H1 (cell line): ENCODE measurements at regions not wholly inside any gene's neighbourhood (a gene's known extent, or its start where the extent isn't known, plus 50 kb on each side); places are given as distances from the start of the nearest gene placed in this dataset.

ENCODE experiments used
- CBX5 ChIP-seq: fragments of 300-800, 300-1000 bp; sonication (generic); IDR thresholded peaks from 2 replicates; pipeline ENCODE4 v1.7.1; 2016; ENCODE audit warnings: antibody characterized with exemption, low read length, low read depth
- CBX8 ChIP-seq: fragments of 300-800, 300-1000 bp; sonication (generic); IDR thresholded peaks from 2 replicates; pipeline ENCODE4 v1.7.1; 2016; ENCODE audit warnings: low read depth, low read length, borderline replicate concordance
- CEBPB ChIP-seq: IDR thresholded peaks from 2 replicates; pipeline ENCODE4 v1.6.1; 2012; ENCODE audit warnings: low read depth, low read length
- CTBP2 ChIP-seq: IDR thresholded peaks from 2 replicates; pipeline ENCODE4 v1.7.0; 2011; ENCODE audit warnings: borderline replicate concordance, mild to moderate bottlenecking, moderate library complexity, mixed read lengths, low read length; ENCODE audit not compliant: insufficient read depth, insufficient read length
- EGR1 ChIP-seq: IDR thresholded peaks from 2 replicates; pipeline ENCODE4 v1.6.1; 2011; ENCODE audit warnings: low read depth, low read length, borderline replicate concordance
- EP300 ChIP-seq, 2 experiments: IDR thresholded peaks; 1 replicate in 1 of 2; 2 replicates in 1 of 2; pipeline ENCODE4 v1.6.1; 2011 to 2012; ENCODE audit warnings: low read depth in 2 of 2, low read length in 2 of 2, mild to moderate bottlenecking in 2 of 2, borderline replicate concordance in 1 of 2, inconsistent platforms in 1 of 2, moderate library complexity in 1 of 2
- GTF2F1 ChIP-seq: IDR thresholded peaks from 2 replicates; pipeline ENCODE4 v1.6.1; 2012; ENCODE audit warnings: low read depth, low read length, improper control_type of control experiment, borderline replicate concordance
- KDM4A ChIP-seq: IDR thresholded peaks from one replicate; pipeline ENCODE4 v1.7.1; 2012; ENCODE audit warnings: low read depth, mild to moderate bottlenecking, moderate library complexity, low read length, inconsistent platforms; ENCODE audit not compliant: severe bottlenecking
- KDM5A ChIP-seq: fragments of 200-600 bp; IDR thresholded peaks from 2 replicates; pipeline ENCODE4 v1.7.1; 2012; ENCODE audit warnings: mild to moderate bottlenecking, low read length, inconsistent platforms, mixed read lengths
- POLR2A ChIP-seq, 2 experiments: IDR thresholded peaks; 1 replicate in 1 of 2; 2 replicates in 1 of 2; pipeline ENCODE4 v1.6.1; 2011; ENCODE audit warnings: low read depth in 2 of 2, low read length in 2 of 2, mild to moderate bottlenecking in 2 of 2; ENCODE audit errors: control extremely low read depth in 1 of 2
- RXRA ChIP-seq: IDR thresholded peaks from 2 replicates; pipeline ENCODE4 v1.6.1; 2011; ENCODE audit warnings: low read depth, mild to moderate bottlenecking, low read length, moderate library complexity; ENCODE audit not compliant: insufficient read depth
- SAP30 ChIP-seq: fragments of 300-600 bp; sonication (generic); IDR thresholded peaks from 2 replicates; pipeline ENCODE4 v1.7.1; 2012; ENCODE audit warnings: low read length, moderate library complexity, mild to moderate bottlenecking, inconsistent platforms; ENCODE audit not compliant: insufficient read depth, insufficient replicate concordance
- SIN3A ChIP-seq, 2 experiments: IDR thresholded peaks in 1 of 2; conservative IDR thresholded peaks in 1 of 2; 2 replicates each; pipeline ENCODE4 v1.6.1; 2011 to 2012; ENCODE audit warnings: low read length in 2 of 2, improper control_type of control experiment in 1 of 2, low read depth in 1 of 2, mild to moderate bottlenecking in 1 of 2
- SIRT6 ChIP-seq: IDR thresholded peaks from one replicate; pipeline ENCODE4 v1.7.1; 2012; ENCODE audit warnings: low read length, inconsistent platforms
- SIX5 ChIP-seq: IDR thresholded peaks from 2 replicates; pipeline ENCODE4 v1.6.1; 2011; ENCODE audit warnings: mild to moderate bottlenecking, low read depth, low read length
- TCF12 ChIP-seq: IDR thresholded peaks from 2 replicates; pipeline ENCODE4 v1.6.1; 2011; ENCODE audit warnings: low read depth, mild to moderate bottlenecking, low read length
- ZNF274 ChIP-seq: IDR thresholded peaks from 2 replicates; pipeline ENCODE4 v1.7.0; 2012; ENCODE audit warnings: low read length, borderline replicate concordance; ENCODE audit errors: extremely low read depth
- TF ChIP-seq, protein P1 (sequence below): IDR thresholded peaks from 2 replicates; pipeline ENCODE4 v1.6.1; 2011; ENCODE audit warnings: low read depth, mild to moderate bottlenecking, low read length; ENCODE audit not compliant: insufficient read depth
- TF ChIP-seq, protein P2 (sequence below): IDR thresholded peaks from 2 replicates; pipeline ENCODE4 v1.6.1; 2011; ENCODE audit warnings: low read length, improper control_type of control experiment
- TF ChIP-seq, protein P3 (sequence below): IDR thresholded peaks from 2 replicates; pipeline ENCODE4 v1.6.1; 2012; ENCODE audit warnings: inconsistent platforms

DNA sequence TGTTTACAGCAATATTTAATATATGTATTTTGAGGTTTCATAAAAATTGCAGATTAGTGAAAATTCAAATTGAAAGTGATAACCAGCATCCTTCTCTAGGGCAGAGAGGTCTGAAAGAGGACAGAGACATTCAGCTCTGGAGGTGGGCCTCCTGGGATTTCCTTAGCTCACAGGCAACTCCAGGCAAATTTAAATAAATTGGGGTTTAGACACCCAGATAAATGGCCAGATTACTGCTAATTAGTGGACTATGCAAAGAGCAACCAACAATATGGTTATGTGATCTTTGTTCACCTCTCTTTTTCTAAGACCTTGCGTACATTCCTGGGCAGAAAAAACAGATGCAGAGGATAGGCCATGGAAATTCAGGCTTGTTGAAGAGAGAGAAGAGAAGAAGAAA lies 1282.8 kb upstream of the ACVR2A start (continued):
- TF ChIP-seq EP300 (IDR thresholded peaks at IDR 0.05; ENCODE audit: borderline replicate concordance in 1 of 2, low read depth in 2 of 2, low read length in 2 of 2), result no peak
- TF ChIP-seq CTBP2, result no peak
- no peak for TF ChIP-seq TCF12
- TF ChIP-seq, protein P1, sequence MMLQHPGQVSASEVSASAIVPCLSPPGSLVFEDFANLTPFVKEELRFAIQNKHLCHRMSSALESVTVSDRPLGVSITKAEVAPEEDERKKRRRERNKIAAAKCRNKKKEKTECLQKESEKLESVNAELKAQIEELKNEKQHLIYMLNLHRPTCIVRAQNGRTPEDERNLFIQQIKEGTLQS, result no peak
- no peak for TF ChIP-seq EGR1
- TF ChIP-seq RXRA, result no peak
- TF ChIP-seq KDM4A, result no peak
- peak in 1 of 2 experiments; percentile 69; a peak in 2 of 3 replicates for TF ChIP-seq POLR2A (IDR thresholded peaks at IDR 0.05; ENCODE audit: control extremely low read depth in 1 of 2, low read depth in 2 of 2, low read length in 2 of 2)
- no peak for TF ChIP-seq SAP30
- TF ChIP-seq GTF2F1, result 0 out of 2 replicates have a peak, but pooled peaks have one; percentile 26
- no peak for TF ChIP-seq SIX5
- no peak for TF ChIP-seq ZNF274
- TF ChIP-seq SIN3A (conservative IDR thresholded peaks at IDR 0.05 in 1 of 2, IDR thresholded peaks at IDR 0.05 in 1 of 2; ENCODE audit: low read depth in 1 of 2, low read length in 2 of 2), result no peak
- TF ChIP-seq CBX5, result no peak
- TF ChIP-seq, protein P2, sequence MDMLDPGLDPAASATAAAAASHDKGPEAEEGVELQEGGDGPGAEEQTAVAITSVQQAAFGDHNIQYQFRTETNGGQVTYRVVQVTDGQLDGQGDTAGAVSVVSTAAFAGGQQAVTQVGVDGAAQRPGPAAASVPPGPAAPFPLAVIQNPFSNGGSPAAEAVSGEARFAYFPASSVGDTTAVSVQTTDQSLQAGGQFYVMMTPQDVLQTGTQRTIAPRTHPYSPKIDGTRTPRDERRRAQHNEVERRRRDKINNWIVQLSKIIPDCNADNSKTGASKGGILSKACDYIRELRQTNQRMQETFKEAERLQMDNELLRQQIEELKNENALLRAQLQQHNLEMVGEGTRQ, result no peak
- TF ChIP-seq, protein P3, sequence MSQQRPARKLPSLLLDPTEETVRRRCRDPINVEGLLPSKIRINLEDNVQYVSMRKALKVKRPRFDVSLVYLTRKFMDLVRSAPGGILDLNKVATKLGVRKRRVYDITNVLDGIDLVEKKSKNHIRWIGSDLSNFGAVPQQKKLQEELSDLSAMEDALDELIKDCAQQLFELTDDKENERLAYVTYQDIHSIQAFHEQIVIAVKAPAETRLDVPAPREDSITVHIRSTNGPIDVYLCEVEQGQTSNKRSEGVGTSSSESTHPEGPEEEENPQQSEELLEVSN, result no peak
- TF ChIP-seq KDM5A, result no peak
- no peak for TF ChIP-seq SIRT6
- no peak for TF ChIP-seq CEBPB
- no peak for TF ChIP-seq CBX8
